ENCODE measurements at regions not wholly inside any gene's neighbourhood (a gene's known extent, or its start where the extent isn't known, plus 50 kb on each side); places are given as distances from the start of the nearest gene placed in this dataset.

DNA sequence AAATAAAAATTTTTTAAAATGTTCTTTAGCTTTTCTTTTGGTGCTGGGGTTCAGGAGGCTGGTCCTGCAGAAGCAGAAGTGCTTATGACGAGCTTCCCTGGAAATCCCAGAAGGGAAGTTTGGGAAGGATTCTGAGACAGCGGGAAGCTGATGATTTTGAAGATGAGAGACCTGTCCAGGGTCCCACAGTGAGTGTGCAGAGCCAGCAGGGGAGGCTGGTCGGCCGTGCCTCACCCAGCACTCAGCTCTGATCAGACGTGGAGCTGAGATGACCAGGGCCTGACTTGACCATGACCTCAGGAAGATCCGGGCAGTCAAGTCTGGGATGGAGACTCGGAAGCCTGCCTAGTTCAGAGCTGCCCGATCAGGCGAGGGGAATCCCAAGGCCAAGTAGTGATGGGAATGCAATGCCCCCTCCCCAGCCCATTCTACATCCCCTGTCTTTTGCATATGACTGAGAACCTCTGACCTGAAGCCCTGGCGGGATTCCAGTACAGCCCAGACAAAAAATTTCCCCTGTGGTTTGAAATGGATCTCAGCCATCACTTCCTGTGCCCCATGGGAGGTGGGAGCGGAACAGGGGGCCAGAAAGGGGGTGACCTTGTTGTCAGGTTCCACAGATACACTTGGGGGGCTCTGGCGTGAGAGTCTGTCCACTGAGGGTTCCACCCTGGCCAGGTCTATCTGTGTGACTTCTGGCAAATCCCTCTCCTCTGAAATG lies 96.8 kb upstream of the RUNX3 start:
- H3K36me3 ChIP-seq = no peaks in the 10 kb centered on the region
- no peaks in the 10 kb centered on the region for H3K27me3 ChIP-seq
- no peak overlapping the region for H3K4me3 ChIP-seq (ENCODE audit: low read depth, low read length)
- H3K9me3 ChIP-seq = no peaks in the 10 kb centered on the region
- H3K4me1 ChIP-seq = no peaks in the 10 kb centered on the region
- TF ChIP-seq, protein P1, sequence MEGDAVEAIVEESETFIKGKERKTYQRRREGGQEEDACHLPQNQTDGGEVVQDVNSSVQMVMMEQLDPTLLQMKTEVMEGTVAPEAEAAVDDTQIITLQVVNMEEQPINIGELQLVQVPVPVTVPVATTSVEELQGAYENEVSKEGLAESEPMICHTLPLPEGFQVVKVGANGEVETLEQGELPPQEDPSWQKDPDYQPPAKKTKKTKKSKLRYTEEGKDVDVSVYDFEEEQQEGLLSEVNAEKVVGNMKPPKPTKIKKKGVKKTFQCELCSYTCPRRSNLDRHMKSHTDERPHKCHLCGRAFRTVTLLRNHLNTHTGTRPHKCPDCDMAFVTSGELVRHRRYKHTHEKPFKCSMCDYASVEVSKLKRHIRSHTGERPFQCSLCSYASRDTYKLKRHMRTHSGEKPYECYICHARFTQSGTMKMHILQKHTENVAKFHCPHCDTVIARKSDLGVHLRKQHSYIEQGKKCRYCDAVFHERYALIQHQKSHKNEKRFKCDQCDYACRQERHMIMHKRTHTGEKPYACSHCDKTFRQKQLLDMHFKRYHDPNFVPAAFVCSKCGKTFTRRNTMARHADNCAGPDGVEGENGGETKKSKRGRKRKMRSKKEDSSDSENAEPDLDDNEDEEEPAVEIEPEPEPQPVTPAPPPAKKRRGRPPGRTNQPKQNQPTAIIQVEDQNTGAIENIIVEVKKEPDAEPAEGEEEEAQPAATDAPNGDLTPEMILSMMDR (IDR thresholded peaks at IDR 0.05; ENCODE audit: low read depth, low read length) = no peak
- no peak for DNase-seq

DNA sequence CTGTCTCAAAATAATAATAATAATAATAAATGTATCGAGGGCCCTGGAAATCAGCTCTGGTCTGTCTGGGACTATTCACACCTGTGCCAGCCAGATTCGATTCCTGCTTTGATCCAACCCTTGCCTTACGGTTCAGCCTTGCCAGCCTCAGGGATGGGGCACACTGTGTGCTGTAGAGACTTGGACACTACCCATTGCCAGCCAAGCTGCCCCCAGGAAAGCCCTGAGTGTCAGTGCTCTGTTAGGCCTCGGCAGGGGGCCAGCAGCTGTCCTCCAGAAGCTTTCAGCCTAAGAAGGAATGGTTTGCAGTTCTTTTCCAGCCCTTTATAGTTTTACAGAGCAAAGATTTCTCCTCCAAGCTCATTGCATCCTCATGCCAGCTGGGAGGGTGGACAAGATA lies 96.2 kb upstream of the RUNX3 start:
- no peak for DNase-seq
- no peaks in the 10 kb centered on the region for H3K27me3 ChIP-seq
- H3K4me3 ChIP-seq (ENCODE audit: low read depth, low read length) = no peak overlapping the region
- H3K9me3 ChIP-seq = no peaks in the 10 kb centered on the region
- H3K4me1 ChIP-seq = no peaks in the 10 kb centered on the region
- TF ChIP-seq, protein P1 (IDR thresholded peaks at IDR 0.05; ENCODE audit: low read depth, low read length) = no peak
- H3K36me3 ChIP-seq = no peaks in the 10 kb centered on the region

DNA sequence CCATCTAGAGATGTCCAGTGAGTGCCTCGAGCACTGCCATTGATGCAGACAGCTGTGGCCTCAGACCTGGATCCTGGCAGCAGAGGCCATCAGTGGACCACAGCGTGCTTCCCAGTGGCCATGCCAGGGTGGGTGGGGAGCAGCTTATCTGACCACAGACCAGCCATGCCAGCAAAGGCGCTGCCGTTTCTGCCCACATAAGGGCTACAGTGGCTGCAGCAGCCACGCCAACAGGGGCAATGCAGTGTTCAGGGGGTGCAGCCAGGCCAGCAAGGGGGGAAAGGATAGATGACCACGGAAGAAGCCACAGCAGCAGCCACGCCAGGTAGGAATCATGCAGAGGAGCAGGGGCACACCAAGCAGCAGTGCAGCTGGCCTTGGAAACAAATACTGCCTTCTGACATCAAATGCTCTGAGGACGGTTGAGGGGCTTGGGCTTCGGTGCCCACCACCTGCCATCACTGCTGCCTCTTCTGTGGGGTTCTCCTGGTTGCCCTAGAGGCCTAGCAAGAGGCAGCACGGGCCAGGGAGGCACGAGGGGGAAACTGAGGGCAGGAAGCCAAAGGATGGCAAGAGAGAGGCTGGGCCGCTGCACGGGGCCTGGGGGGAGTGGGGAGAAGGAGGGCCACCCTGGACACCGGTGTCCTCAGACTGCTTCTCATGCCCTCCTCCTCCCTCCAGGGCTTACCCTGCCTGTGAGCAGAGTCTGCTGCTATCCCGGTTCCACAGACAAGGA lies 94.7 kb upstream of the RUNX3 start:
- no peak for DNase-seq
- H3K36me3 ChIP-seq = no peaks in the 10 kb centered on the region
- no peaks in the 10 kb centered on the region for H3K9me3 ChIP-seq
- no peaks in the 10 kb centered on the region for H3K27me3 ChIP-seq
- H3K4me3 ChIP-seq (ENCODE audit: low read depth, low read length) = no peak overlapping the region
- TF ChIP-seq, protein P1 (IDR thresholded peaks at IDR 0.05; ENCODE audit: low read depth, low read length) = no peak
- no peaks in the 10 kb centered on the region for H3K4me1 ChIP-seq

DNA sequence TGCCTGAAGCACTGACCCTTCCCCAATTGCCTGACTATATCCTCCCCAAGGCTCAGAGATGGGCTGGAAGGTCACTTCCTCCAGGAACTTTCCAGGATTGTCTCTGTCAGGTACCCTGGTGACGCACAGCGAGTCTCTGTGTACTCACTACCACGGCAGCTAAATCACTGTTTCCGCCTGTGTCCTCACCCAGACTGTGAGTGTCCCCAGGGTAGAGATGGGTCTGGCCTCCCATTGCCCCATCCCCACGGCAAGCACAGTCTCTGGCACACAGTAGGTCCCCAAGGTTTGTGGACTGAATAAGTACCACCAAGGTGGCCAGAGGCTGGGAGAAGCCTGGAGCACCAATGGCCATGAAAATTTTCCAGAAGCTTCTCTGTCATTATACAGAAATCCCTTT lies 93.8 kb upstream of the RUNX3 start:
- Histone ChIP-seq H3K4me1 (no peaks in the 10 kb centered on the region), H3K36me3 (no peaks in the 10 kb centered on the region), H3K4me3 (ENCODE audit: low read depth, low read length) (no peak overlapping the region), H3K27me3 (no peaks in the 10 kb centered on the region), H3K9me3 (no peaks in the 10 kb centered on the region)
- no peak for DNase-seq
- TF ChIP-seq, protein P1 (IDR thresholded peaks at IDR 0.05; ENCODE audit: low read depth, low read length) = no peak

DNA sequence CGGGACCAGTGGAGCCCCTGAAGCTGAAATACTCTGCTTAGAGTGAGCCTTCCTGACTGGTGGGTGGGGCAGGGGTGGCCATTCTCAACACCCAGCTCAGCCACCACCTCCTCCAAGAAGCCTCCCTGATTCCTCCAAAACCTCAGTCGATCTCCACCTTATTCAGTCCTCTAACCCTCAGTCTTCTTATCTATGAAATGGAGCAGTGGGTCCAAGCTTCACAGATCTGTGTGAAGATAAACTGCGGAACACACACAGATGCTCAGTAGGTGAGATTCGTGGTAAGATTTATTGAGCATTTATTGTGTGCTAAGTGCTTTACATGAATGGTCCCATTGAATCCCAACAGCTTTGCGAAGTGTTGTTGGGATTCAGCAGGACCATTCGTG lies 93.1 kb upstream of the RUNX3 start:
- no peak for DNase-seq
- Histone ChIP-seq H3K36me3 (no peaks in the 10 kb centered on the region), H3K9me3 (no peaks in the 10 kb centered on the region), H3K27me3 (no peaks in the 10 kb centered on the region), H3K4me1 (no peaks in the 10 kb centered on the region), H3K4me3 (ENCODE audit: low read depth, low read length) (no peak overlapping the region)
- TF ChIP-seq, protein P1 (IDR thresholded peaks at IDR 0.05; ENCODE audit: low read depth, low read length) = no peak

Data from BE2C (cell line).